Keratinocyte (primary cell): ENCODE measurements at regions not wholly inside any gene's neighbourhood (a gene's known extent, or its start where the extent isn't known, plus 50 kb on each side); places are given as distances from the start of the nearest gene placed in this dataset.

ENCODE experiments used
- CTCF ChIP-seq, 3 experiments: IDR thresholded peaks in 1 of 3; conservative IDR thresholded peaks in 1 of 3; optimal IDR thresholded peaks in 1 of 3; 2 replicates in 2 of 3; 3 replicates in 1 of 3; pipeline versions ENCODE3 to v1.5.1; 2011; ENCODE audit warnings: low read length in 3 of 3, mild to moderate bottlenecking in 3 of 3, moderate library complexity in 2 of 3, control low read depth in 1 of 3, inconsistent platforms in 1 of 3; ENCODE audit not compliant: insufficient read depth in 2 of 3; ENCODE audit errors: extremely low read depth in 1 of 3
- EZH2 ChIP-seq: IDR thresholded peaks from one replicate; pipeline ENCODE4 v1.6.1; 2012; ENCODE audit warnings: inconsistent platforms, mild to moderate bottlenecking, low read length, moderate library complexity

GRCh38 chr4:181579486-181579885, 663.7 kb upstream of the TENM3 start:
- no peak for TF ChIP-seq CTCF (optimal IDR thresholded peaks at IDR 0.05 in 1 of 3, IDR thresholded peaks at IDR 0.05 in 1 of 3, conservative IDR thresholded peaks at IDR 0.05 in 1 of 3; ENCODE audit: extremely low read depth in 1 of 3, insufficient read depth in 2 of 3, low read length in 3 of 3)
- TF ChIP-seq EZH2 = no peak
